Activated CD4-positive, alpha-beta memory T cell treated with anti-CD3 and anti-CD28 coated beads for 36 hours (primary cell): ENCODE measurements at regions not wholly inside any gene's neighbourhood (a gene's known extent, or its start where the extent isn't known, plus 50 kb on each side); places are given as distances from the start of the nearest gene placed in this dataset.
"Not testable (repeated sequence)": the region's sequence is repeated elsewhere in the genome, so short reads cannot be mapped to it uniquely, and the experiment has no call there.

ENCODE experiments used
- CTCF ChIA-PET: fragments of 350-600 bp; sonication (Branson Sonifier 250); formaldehyde crosslinking; loops from one replicate; lab custom pipeline; 2021; ENCODE audit warnings: antibody characterized with exemption, inconsistent platforms; lab: Charles Lee
- POLR2A ChIA-PET: fragments of 350-600 bp; sonication (Branson Sonifier 250); formaldehyde crosslinking; loops from one replicate; lab custom pipeline; 2021; ENCODE audit warnings: antibody characterized with exemption; lab: Charles Lee
- DNase-seq: peaks from one replicate; pipeline ENCODE4 v3.0.0-alpha.2; 2020
- H3K27ac Mint-ChIP-seq: one replicate; pipeline ENCODE4 v1.8.0; 2021; ENCODE audit warnings: mixed read lengths
- H3K27me3 Mint-ChIP-seq: one replicate; pipeline ENCODE4 v1.8.0; 2021; ENCODE audit warnings: mixed read lengths
- H3K36me3 Mint-ChIP-seq: one replicate; pipeline ENCODE4 v1.8.0; 2021; ENCODE audit warnings: mixed read lengths
- H3K4me1 Mint-ChIP-seq: one replicate; pipeline ENCODE4 v1.8.0; 2021; ENCODE audit warnings: low read depth, mixed read lengths
- H3K4me3 Mint-ChIP-seq: one replicate; pipeline ENCODE4 v1.8.0; 2021; ENCODE audit warnings: mild to moderate bottlenecking, mixed read lengths
- H3K9me3 Mint-ChIP-seq: one replicate; pipeline ENCODE4 v1.8.0; 2021; ENCODE audit warnings: mixed read lengths
- intact Hi-C: fragments of 100-400 bp; cut with micrococcal nuclease; formaldehyde crosslinking; loops from one replicate; pipeline ENCODE4 v1.15.1; 2023

DNA sequence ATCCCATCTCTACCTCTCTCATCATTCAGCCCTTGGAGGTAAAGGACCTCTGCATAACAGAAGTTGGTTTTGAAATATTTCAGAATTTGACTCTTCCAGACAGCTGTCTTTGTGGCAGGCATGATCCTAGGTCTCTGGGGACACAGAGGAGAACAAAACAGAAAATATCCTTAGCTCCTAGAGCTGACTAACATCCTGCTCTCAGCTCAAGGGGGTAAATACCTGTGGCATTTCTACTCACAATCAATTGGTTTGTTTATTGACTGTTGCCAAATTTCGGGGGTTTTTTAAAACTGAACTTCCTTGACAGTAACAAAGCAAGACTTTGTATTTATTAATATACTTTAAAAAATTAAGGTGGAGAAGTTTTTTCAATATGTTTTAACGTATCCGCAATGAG is 78.8 kb downstream of the EOMES start:
- Mint-ChIP-seq H3K27me3 (no peaks in the 10 kb centered on the region), H3K9me3 (no peaks in the 10 kb centered on the region), H3K4me3 (no peak overlapping the region), H3K36me3 (no peaks in the 10 kb centered on the region), H3K4me1 (peaks cover 13% of the 10 kb centered on the region), H3K27ac (no peak overlapping the region)
- ChIA-PET CTCF (interaction anchor here (1.1 to 1.2 kb wide), 2 partner anchors 10 to 12 kb away, joined by 3 to 4 read pairs; no protein-coding TSS in a partner anchor), POLR2A (no interaction called here)
- no peak for DNase-seq
- intact Hi-C loops: no loop called here

- no peak overlapping the region for H3K4me3 Mint-ChIP-seq
- H3K9me3 Mint-ChIP-seq: no peaks in the 10 kb centered on the region
- H3K4me1 Mint-ChIP-seq: peaks cover 13% of the 10 kb centered on the region
- ChIA-PET CTCF (interaction anchor here (0.9 to 1.2 kb wide), 3 partner anchors 8 to 12 kb away, joined by 3 to 4 read pairs (median 3); no protein-coding TSS in a partner anchor), POLR2A (no interaction called here)
- H3K27ac Mint-ChIP-seq: no peak overlapping the region
- no peaks in the 10 kb centered on the region for H3K27me3 Mint-ChIP-seq
- DNase-seq: no peak
- no peaks in the 10 kb centered on the region for H3K36me3 Mint-ChIP-seq
- intact Hi-C loops: no loop called here
Observed at GRCh38 chr3:27642796-27643195, 79.3 kb downstream of the EOMES start.

DNA sequence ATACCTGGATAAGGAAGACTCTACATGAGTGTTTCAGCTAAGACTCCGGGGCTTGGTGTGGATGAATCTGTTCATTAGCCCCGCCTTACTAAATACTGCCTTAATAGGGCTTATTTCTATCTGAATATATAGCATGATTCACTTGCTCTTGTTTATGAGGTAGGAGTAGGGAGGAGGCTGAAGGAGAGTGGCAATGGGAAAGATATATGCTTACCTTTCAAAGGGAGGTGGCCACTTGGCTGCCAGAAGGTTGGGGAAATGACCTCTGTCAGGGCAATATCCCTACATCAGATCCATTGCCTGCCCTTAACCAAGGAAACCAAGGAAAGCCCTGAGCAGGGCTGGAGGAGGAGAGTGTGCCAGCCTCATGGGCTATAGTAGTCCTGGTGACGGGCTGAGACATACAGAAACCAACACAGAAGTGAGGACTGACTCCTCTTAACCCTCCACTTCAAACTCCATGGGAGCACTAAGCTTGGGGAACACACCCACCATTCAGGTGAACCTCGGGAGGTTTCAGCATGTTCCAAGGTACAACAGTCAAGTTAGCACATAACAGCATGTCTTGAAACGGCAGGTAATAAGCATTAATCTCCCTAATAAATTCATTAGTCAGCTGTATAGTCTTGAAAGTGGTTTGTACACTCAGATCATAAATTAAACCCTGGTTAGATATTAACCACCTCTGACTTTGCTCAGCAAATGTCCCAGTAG is 80.1 kb downstream of the EOMES start:
- no peaks in the 10 kb centered on the region for H3K36me3 Mint-ChIP-seq
- intact Hi-C loops: no loop called here
- DNase-seq: no peak
- CTCF ChIA-PET: interaction anchor here (0.9 to 1.2 kb wide), 3 partner anchors 9 to 11 kb away, joined by 3 to 4 read pairs (median 3); no protein-coding TSS in a partner anchor
- no peaks in the 10 kb centered on the region for H3K9me3 Mint-ChIP-seq
- no peak overlapping the region for H3K27ac Mint-ChIP-seq
- POLR2A ChIA-PET: no interaction called here
- H3K4me1 Mint-ChIP-seq: peaks cover 13% of the 10 kb centered on the region
- H3K27me3 Mint-ChIP-seq: no peaks in the 10 kb centered on the region
- H3K4me3 Mint-ChIP-seq: no peak overlapping the region

DNA sequence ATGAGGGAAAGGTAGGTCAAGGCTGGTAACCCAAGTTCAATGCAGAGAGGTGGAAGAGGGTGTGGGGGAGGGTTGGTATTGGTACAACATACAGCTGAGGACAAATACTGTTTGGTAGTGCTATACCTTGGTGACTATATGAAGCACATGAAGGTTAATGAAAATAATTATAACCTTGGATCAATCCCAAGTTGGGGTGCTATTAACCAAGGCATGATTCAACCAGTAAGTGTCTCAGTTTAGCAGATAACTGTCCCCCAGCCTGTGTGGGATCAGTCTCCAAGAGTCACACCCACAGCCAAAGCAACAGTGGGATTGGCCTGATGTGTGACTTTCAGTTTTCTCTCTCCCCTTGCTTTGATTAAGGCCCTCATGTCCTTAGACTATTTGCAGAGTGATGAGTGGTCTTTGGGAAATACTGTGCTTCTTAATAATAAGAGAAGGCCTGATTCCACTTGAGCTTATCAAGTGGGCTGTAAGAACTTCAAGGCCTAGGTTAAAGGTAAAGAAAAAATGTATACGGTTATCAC is 80.8 kb downstream of the EOMES start:
- no peak overlapping the region for H3K27ac Mint-ChIP-seq
- H3K9me3 Mint-ChIP-seq: no peaks in the 10 kb centered on the region
- H3K36me3 Mint-ChIP-seq: no peaks in the 10 kb centered on the region
- POLR2A ChIA-PET: no interaction called here
- no peak for DNase-seq
- intact Hi-C loops: no loop called here
- H3K4me3 Mint-ChIP-seq: no peak overlapping the region
- CTCF ChIA-PET: no interaction called here
- H3K27me3 Mint-ChIP-seq: no peaks in the 10 kb centered on the region
- peaks cover 13% of the 10 kb centered on the region for H3K4me1 Mint-ChIP-seq

DNA sequence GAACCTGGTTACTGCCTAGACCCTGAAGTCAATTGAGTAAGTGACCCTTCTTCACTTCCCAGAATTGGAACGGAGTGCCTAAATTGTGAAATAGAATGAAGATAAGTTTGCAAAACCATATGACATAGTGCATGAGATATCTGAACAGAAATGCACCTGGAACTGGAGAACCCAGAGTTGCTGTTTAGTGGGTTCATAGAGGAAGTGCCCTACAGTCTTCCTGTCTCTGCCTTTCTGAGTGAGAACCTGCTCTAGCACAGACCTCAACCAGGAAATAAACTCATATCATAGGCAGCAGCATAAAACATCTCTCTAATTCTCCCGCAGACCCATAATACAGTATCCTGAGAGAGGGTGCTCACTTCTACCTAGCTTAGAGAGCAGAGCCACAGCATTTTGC is 82.9 kb downstream of the EOMES start:
- CTCF ChIA-PET: interaction anchor here (1.0 kb wide), 1 partner anchor 14 kb away, joined by 3 read pairs; no protein-coding TSS in a partner anchor
- intact Hi-C loops: no loop called here
- Mint-ChIP-seq H3K9me3 (no peaks in the 10 kb centered on the region), H3K27ac (peak overlapping the region; percentile 61), H3K27me3 (no peaks in the 10 kb centered on the region), H3K36me3 (no peaks in the 10 kb centered on the region), H3K4me1 (peaks cover 13% of the 10 kb centered on the region), H3K4me3 (no peak overlapping the region)
- POLR2A ChIA-PET: no interaction called here
- DNase-seq: no peak

- Mint-ChIP-seq H3K9me3 (no peaks in the 10 kb centered on the region), H3K27ac (no peak overlapping the region), H3K4me1 (peaks cover 17% of the 10 kb centered on the region), H3K4me3 (no peak overlapping the region), H3K36me3 (no peaks in the 10 kb centered on the region), H3K27me3 (no peaks in the 10 kb centered on the region)
- ChIA-PET POLR2A (no interaction called here), CTCF (no interaction called here)
- DNase-seq: no peak
- intact Hi-C loops: no loop called here
Observed at GRCh38 chr3:27638594-27638993, 83.5 kb downstream of the EOMES start.

- intact Hi-C loops: no loop called here
- no peak for DNase-seq
- CTCF ChIA-PET: no interaction called here
- Mint-ChIP-seq H3K4me1 (peaks cover 25% of the 10 kb centered on the region), H3K27me3 (no peaks in the 10 kb centered on the region), H3K9me3 (no peaks in the 10 kb centered on the region), H3K27ac (no peak overlapping the region), H3K4me3 (no peak overlapping the region), H3K36me3 (no peaks in the 10 kb centered on the region)
- POLR2A ChIA-PET: no interaction called here
Observed at GRCh38 chr3:27637346-27637995, 84.7 kb downstream of the EOMES start.

DNA sequence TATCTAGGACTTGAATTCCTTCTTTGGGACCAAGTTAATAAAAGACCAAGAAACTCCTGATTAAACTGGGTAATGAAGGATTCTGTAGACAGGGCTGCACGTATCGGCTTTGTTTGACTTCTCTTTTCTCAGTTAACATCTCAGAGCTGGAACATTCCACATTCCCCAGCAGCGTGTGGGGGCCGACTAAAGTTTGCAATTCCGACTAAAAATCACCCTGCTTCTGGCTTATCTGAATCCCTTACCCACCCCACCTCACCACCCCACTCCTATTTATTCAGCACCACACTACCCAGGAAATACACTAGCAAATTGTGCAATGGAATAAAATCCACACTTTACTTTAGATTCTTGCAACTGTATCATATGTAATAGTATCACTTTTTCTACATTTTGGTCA is 87.1 kb downstream of the EOMES start:
- DNase-seq, H3K9me3 Mint-ChIP-seq, CTCF ChIA-PET, intact Hi-C loops, POLR2A ChIA-PET, H3K4me3 Mint-ChIP-seq, H3K27ac Mint-ChIP-seq, H3K27me3 Mint-ChIP-seq, H3K36me3 Mint-ChIP-seq: not testable (repeated sequence)
- H3K4me1 Mint-ChIP-seq: peaks cover 34% of the 10 kb centered on the region

- ChIA-PET CTCF (interaction anchor here (0.7 to 3.7 kb wide), 10 partner anchors 10 to 695 kb away, joined by 3 to 15 read pairs (median 4); partner anchors contain the start of gene SLC4A7), POLR2A (interaction anchor here (1.1 kb wide), 1 partner anchor 42 kb away, joined by 5 read pairs; no protein-coding TSS in a partner anchor)
- H3K4me3 Mint-ChIP-seq: peak overlapping the region; percentile 83
- intact Hi-C loops: loop anchor here (5.0 kb wide), 2 partner anchors 181 to 276 kb away; no protein-coding TSS in a partner anchor
- H3K36me3 Mint-ChIP-seq: no peaks in the 10 kb centered on the region
- peak overlapping the region; percentile 85 for H3K27ac Mint-ChIP-seq
- H3K27me3 Mint-ChIP-seq: no peaks in the 10 kb centered on the region
- no peak for DNase-seq
- H3K9me3 Mint-ChIP-seq: no peaks in the 10 kb centered on the region
- peaks cover 39% of the 10 kb centered on the region for H3K4me1 Mint-ChIP-seq
Observed at GRCh38 chr3:27633224-27633545, 88.9 kb downstream of the EOMES start.

DNA sequence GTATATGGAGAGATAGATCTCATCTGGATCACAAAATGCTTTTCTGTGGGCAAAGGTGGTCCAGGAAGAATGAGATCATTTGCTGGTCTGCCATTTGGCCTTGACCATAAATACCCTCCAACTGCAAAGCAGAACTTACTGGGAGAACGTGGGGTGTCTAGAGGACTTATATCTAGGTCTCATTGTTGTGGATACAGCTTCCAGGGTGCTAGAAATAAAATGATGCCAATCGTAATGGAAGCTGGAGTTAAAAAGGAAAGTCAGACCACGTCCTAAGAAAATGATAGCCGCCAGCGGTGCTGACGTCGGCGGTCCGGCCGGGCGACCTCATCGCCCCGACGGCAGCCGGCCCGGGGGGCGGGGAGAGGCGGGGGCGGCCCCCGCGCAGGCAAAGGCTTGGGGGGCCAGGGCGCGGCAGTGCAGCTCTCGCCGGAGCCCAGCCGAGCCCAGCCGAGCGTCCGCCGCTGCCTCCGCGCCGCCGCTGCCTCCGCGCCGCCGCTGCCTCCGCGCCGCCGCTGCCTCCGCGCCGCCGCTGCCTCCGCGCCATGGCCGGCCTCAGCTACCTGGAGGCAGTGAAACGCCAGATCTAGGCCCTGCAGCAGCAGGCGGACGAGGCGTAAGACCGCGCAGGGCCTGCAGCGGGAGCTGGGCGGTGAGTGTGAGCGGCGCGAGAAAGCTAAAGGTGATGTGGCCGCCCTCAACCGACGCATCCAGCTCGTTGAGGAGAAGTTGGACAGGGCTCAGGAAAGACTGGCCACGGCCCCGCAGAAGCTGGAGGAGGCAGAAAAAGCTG is 89.5 kb downstream of the EOMES start:
- ChIA-PET CTCF (interaction anchor here (0.7 to 3.7 kb wide), 15 partner anchors 10 to 696 kb away, joined by 3 to 15 read pairs (median 3); partner anchors contain the start of genes EOMES and SLC4A7), POLR2A (interaction anchor here (0.9 to 1.1 kb wide), 2 partner anchors 42 to 148 kb away, joined by 3 to 5 read pairs; partner anchors contain the start of gene SLC4A7)
- intact Hi-C loops: loop anchor here (5.0 kb wide), 2 partner anchors 180 to 275 kb away; no protein-coding TSS in a partner anchor
- peaks cover 44% of the 10 kb centered on the region for H3K4me1 Mint-ChIP-seq
- H3K4me3 Mint-ChIP-seq: peak overlapping the region; percentile 83
- H3K9me3 Mint-ChIP-seq: no peaks in the 10 kb centered on the region
- H3K36me3 Mint-ChIP-seq: no peaks in the 10 kb centered on the region
- DNase-seq: peak; percentile 56
- no peaks in the 10 kb centered on the region for H3K27me3 Mint-ChIP-seq
- peak overlapping the region; percentile 85 for H3K27ac Mint-ChIP-seq

GRCh38 chr3:27630885-27631284 is 91.2 kb downstream of the EOMES start:
- Mint-ChIP-seq H3K9me3 (no peaks in the 10 kb centered on the region), H3K27me3 (no peaks in the 10 kb centered on the region), H3K4me3 (no peak overlapping the region), H3K27ac (no peak overlapping the region), H3K36me3 (no peaks in the 10 kb centered on the region), H3K4me1 (peaks cover 51% of the 10 kb centered on the region)
- intact Hi-C loops: loop anchor here (1.0 to 5.0 kb wide), 8 partner anchors 28 to 274 kb away; partner anchors contain the start of gene SLC4A7
- no peak for DNase-seq
- ChIA-PET CTCF (interaction anchor here (0.6 to 3.7 kb wide), 4 partner anchors 12 to 40 kb away, joined by 3 to 15 read pairs (median 4); no protein-coding TSS in a partner anchor), POLR2A (no interaction called here)
